WTC11 (cell line): ENCODE measurements at regions not wholly inside any gene's neighbourhood (a gene's known extent, or its start where the extent isn't known, plus 50 kb on each side); places are given as distances from the start of the nearest gene placed in this dataset.

Source experiments
- KAT7 ChIP-seq: sonication (generic); formaldehyde crosslinking; IDR thresholded peaks from 2 replicates; pipeline ENCODE4 v1.8.1; 2023; ENCODE audit warnings: missing genetic modification reagents, mild to moderate bottlenecking, borderline replicate concordance
- PRRX2 ChIP-seq: fragments of 250-450 bp; sonication (Bioruptor Pico); IDR thresholded peaks from 2 replicates; pipeline ENCODE4 v1.8.0; 2021; ENCODE audit warnings: mild to moderate bottlenecking
- SP1 ChIP-seq: sonication (generic); formaldehyde crosslinking; conservative IDR thresholded peaks from 2 replicates; pipeline ENCODE4 v1.8.1; 2022; ENCODE audit warnings: missing genetic modification reagents
- TEAD1 ChIP-seq: sonication (generic); formaldehyde crosslinking; IDR thresholded peaks from 2 replicates; pipeline ENCODE4 v1.8.0; 2022; ENCODE audit warnings: mild to moderate bottlenecking, missing genetic modification reagents
- TF ChIP-seq, protein P1 (sequence below): fragments of 200-600 bp; IDR thresholded peaks from 2 replicates; pipeline ENCODE4 v1.8.0; 2022; ENCODE audit warnings: antibody characterized with exemption

- TF ChIP-seq, protein P1, sequence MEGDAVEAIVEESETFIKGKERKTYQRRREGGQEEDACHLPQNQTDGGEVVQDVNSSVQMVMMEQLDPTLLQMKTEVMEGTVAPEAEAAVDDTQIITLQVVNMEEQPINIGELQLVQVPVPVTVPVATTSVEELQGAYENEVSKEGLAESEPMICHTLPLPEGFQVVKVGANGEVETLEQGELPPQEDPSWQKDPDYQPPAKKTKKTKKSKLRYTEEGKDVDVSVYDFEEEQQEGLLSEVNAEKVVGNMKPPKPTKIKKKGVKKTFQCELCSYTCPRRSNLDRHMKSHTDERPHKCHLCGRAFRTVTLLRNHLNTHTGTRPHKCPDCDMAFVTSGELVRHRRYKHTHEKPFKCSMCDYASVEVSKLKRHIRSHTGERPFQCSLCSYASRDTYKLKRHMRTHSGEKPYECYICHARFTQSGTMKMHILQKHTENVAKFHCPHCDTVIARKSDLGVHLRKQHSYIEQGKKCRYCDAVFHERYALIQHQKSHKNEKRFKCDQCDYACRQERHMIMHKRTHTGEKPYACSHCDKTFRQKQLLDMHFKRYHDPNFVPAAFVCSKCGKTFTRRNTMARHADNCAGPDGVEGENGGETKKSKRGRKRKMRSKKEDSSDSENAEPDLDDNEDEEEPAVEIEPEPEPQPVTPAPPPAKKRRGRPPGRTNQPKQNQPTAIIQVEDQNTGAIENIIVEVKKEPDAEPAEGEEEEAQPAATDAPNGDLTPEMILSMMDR: no peak
- TF ChIP-seq KAT7 (CRISPR knock-in tag) (no peak), TEAD1 (CRISPR knock-in tag) (no peak), PRRX2 (CRISPR knock-in tag) (no peak), SP1 (CRISPR knock-in tag) (no peak)
Measured at GRCh38 chr1:101088431-101088830, 62.8 kb upstream of the DPH5 start.
